Activated CD8-positive, alpha-beta memory T cell treated with anti-CD3 and anti-CD28 coated beads, Interleukin-2, amount 50 U/mL, for 24 hours (primary cell): ENCODE measurements at regions not wholly inside any gene's neighbourhood (a gene's known extent, or its start where the extent isn't known, plus 50 kb on each side); places are given as distances from the start of the nearest gene placed in this dataset.
"Not testable (repeated sequence)": the region's sequence is repeated elsewhere in the genome, so short reads cannot be mapped to it uniquely, and the experiment has no call there.

ENCODE experiments used
- DNase-seq: peaks from one replicate; pipeline ENCODE4 v3.0.0-alpha.2; 2020; ENCODE audit errors: extremely low read depth

GRCh38 chr6:105881608-105882007 is 204.5 kb upstream of the PRDM1 start:
- DNase-seq, result no peak

GRCh38 chr6:105880030-105880492 is 206.1 kb upstream of the PRDM1 start:
- DNase-seq, result no peak

- no peak for DNase-seq
Measured at GRCh38 chr6:105879146-105879545, 207.0 kb upstream of the PRDM1 start.

GRCh38 chr6:105875974-105876640 is 210.0 kb upstream of the PRDM1 start:
- DNase-seq, result no peak

- no peak for DNase-seq
Measured at GRCh38 chr6:105874835-105875626, 211.1 kb upstream of the PRDM1 start.

- DNase-seq, result no peak
Measured at GRCh38 chr6:105873799-105874198, 212.3 kb upstream of the PRDM1 start.

GRCh38 chr6:105873211-105873704 is 212.9 kb upstream of the PRDM1 start:
- no peak for DNase-seq

GRCh38 chr6:105872249-105872648 is 213.9 kb upstream of the PRDM1 start:
- DNase-seq, result no peak

GRCh38 chr6:105871542-105871941 is 214.6 kb upstream of the PRDM1 start:
- no peak for DNase-seq

- DNase-seq, result no peak
Measured at GRCh38 chr6:105869835-105870440, 216.2 kb upstream of the PRDM1 start.

GRCh38 chr6:105868823-105869460 is 217.2 kb upstream of the PRDM1 start:
- no peak for DNase-seq

GRCh38 chr6:105867821-105868220 is 218.3 kb upstream of the PRDM1 start:
- DNase-seq, result no peak

- DNase-seq, result no peak
Measured at GRCh38 chr6:105867277-105867676, 218.9 kb upstream of the PRDM1 start.

- DNase-seq, result no peak
Measured at GRCh38 chr6:105862936-105863607, 223.1 kb upstream of the PRDM1 start.

- not testable (repeated sequence) for DNase-seq
Measured at GRCh38 chr6:105860927-105861326, 225.2 kb upstream of the PRDM1 start.

- DNase-seq, result no peak
Measured at GRCh38 chr6:105859457-105859856, 226.7 kb upstream of the PRDM1 start.

- not testable (repeated sequence) for DNase-seq
Measured at GRCh38 chr6:105858639-105859038, 227.5 kb upstream of the PRDM1 start.

GRCh38 chr6:105855433-105855832 is 230.7 kb upstream of the PRDM1 start:
- no peak for DNase-seq

- not testable (repeated sequence) for DNase-seq
Measured at GRCh38 chr6:105853979-105854378, 232.2 kb upstream of the PRDM1 start.

GRCh38 chr6:105851606-105852005 is 234.5 kb upstream of the PRDM1 start:
- no peak for DNase-seq

GRCh38 chr6:105851113-105851580 is 235.0 kb upstream of the PRDM1 start:
- no peak for DNase-seq
